ENCODE measurements at regions not wholly inside any gene's neighbourhood (a gene's known extent, or its start where the extent isn't known, plus 50 kb on each side); places are given as distances from the start of the nearest gene placed in this dataset.
"Not testable (repeated sequence)": the region's sequence is repeated elsewhere in the genome, so short reads cannot be mapped to it uniquely, and the experiment has no call there.

GRCh38 chr4:102397056-102397455, 51.8 kb upstream of the SLC39A8 start:
- H3K4me1 ChIP-seq (replicated peaks; ENCODE audit: insufficient read depth); H3K9me3 ChIP-seq (ENCODE audit: insufficient read depth, low read depth); H3K36me3 ChIP-seq (ENCODE audit: low read depth); H3K4me3 ChIP-seq; H3F3A ChIP-seq (ENCODE audit: insufficient read depth, low read depth); POLR2A ChIA-PET (ENCODE audit: unreplicated experiment); intact Hi-C loops (cut with micrococcal nuclease; ENCODE audit: unreplicated experiment); BruUV-seq (replicated peaks); CTCF ChIA-PET; H4K20me1 ChIP-seq (ENCODE audit: insufficient read depth); H3K4me2 ChIP-seq; DNase-seq; H3K79me2 ChIP-seq (ENCODE audit: low read depth); H3K27ac ChIP-seq; H2AFZ ChIP-seq; H3K9me2 ChIP-seq (ENCODE audit: insufficient read depth); H3K27me3 ChIP-seq (ENCODE audit: insufficient read depth, low read depth): not testable (repeated sequence)

GRCh38 chr4:102399021-102399420, 53.7 kb upstream of the SLC39A8 start:
- no peaks in the 10 kb centered on the region for H3K36me3 ChIP-seq (ENCODE audit: low read depth)
- H3K4me1 ChIP-seq (replicated peaks; ENCODE audit: insufficient read depth) = no peaks in the 10 kb centered on the region
- no peak overlapping the region for H3K27ac ChIP-seq
- ChIA-PET CTCF (interaction anchor here (0.6 kb wide), 1 partner anchor 9 kb away, joined by 3 read pairs; no protein-coding TSS in a partner anchor), POLR2A (ENCODE audit: unreplicated experiment) (no interaction called here)
- no peaks in the 10 kb centered on the region for H3K9me2 ChIP-seq (ENCODE audit: insufficient read depth)
- no peaks in the 10 kb centered on the region for H3K79me2 ChIP-seq (ENCODE audit: low read depth)
- no peaks in the 10 kb centered on the region for H3F3A ChIP-seq (ENCODE audit: insufficient read depth, low read depth)
- H3K4me2 ChIP-seq = no peak overlapping the region
- H3K4me3 ChIP-seq = no peak overlapping the region
- no peaks in the 10 kb centered on the region for H3K27me3 ChIP-seq (ENCODE audit: insufficient read depth, low read depth)
- no peaks in the 10 kb centered on the region for H4K20me1 ChIP-seq (ENCODE audit: insufficient read depth)
- TF ChIP-seq EZH2 (IDR thresholded peaks at IDR 0.05; ENCODE audit: low read depth) (no peak), CTCF (conservative IDR thresholded peaks at IDR 0.05) (no peak)
- no peak for DNase-seq
- H3K9me3 ChIP-seq (ENCODE audit: insufficient read depth, low read depth) = no peaks in the 10 kb centered on the region
- H2AFZ ChIP-seq = no peak overlapping the region
- BruUV-seq (replicated peaks) = no TSS peak
- intact Hi-C loops (cut with micrococcal nuclease; ENCODE audit: unreplicated experiment) = no loop called here

GRCh38 chr4:102400898-102401297, 55.6 kb upstream of the SLC39A8 start:
- TF ChIP-seq EZH2 (IDR thresholded peaks at IDR 0.05; ENCODE audit: low read depth) = no peak
- intact Hi-C loops (cut with micrococcal nuclease; ENCODE audit: unreplicated experiment) = no loop called here
- no peak overlapping the region for H3K4me3 ChIP-seq
- no peaks in the 10 kb centered on the region for H3K79me2 ChIP-seq (ENCODE audit: low read depth)
- no peak overlapping the region for H2AFZ ChIP-seq
- no peak overlapping the region for H3K4me2 ChIP-seq
- BruUV-seq (replicated peaks) = no TSS peak
- no peaks in the 10 kb centered on the region for H3K9me3 ChIP-seq (ENCODE audit: insufficient read depth, low read depth)
- no peaks in the 10 kb centered on the region for H3K27me3 ChIP-seq (ENCODE audit: insufficient read depth, low read depth)
- H3K36me3 ChIP-seq (ENCODE audit: low read depth) = no peaks in the 10 kb centered on the region
- no peaks in the 10 kb centered on the region for H3F3A ChIP-seq (ENCODE audit: insufficient read depth, low read depth)
- H4K20me1 ChIP-seq (ENCODE audit: insufficient read depth) = no peaks in the 10 kb centered on the region
- DNase-seq = no peak
- H3K27ac ChIP-seq = no peak overlapping the region
- no peaks in the 10 kb centered on the region for H3K4me1 ChIP-seq (replicated peaks; ENCODE audit: insufficient read depth)
- no peaks in the 10 kb centered on the region for H3K9me2 ChIP-seq (ENCODE audit: insufficient read depth)
- ChIA-PET CTCF (no interaction called here), POLR2A (ENCODE audit: unreplicated experiment) (no interaction called here)

GRCh38 chr4:102402223-102402622, 56.9 kb upstream of the SLC39A8 start:
- CTCF ChIA-PET = interaction anchor here (0.6 kb wide), 1 partner anchor 1292 kb away, joined by 3 read pairs; no protein-coding TSS in a partner anchor
- Histone ChIP-seq H3F3A (ENCODE audit: insufficient read depth, low read depth) (no peaks in the 10 kb centered on the region), H3K9me3 (ENCODE audit: insufficient read depth, low read depth) (no peaks in the 10 kb centered on the region), H3K27me3 (ENCODE audit: insufficient read depth, low read depth) (no peaks in the 10 kb centered on the region), H3K9me2 (ENCODE audit: insufficient read depth) (no peaks in the 10 kb centered on the region), H3K36me3 (ENCODE audit: low read depth) (no peaks in the 10 kb centered on the region), H3K27ac (no peak overlapping the region), H2AFZ (no peak overlapping the region), H3K4me2 (no peak overlapping the region), H3K79me2 (ENCODE audit: low read depth) (no peaks in the 10 kb centered on the region), H4K20me1 (ENCODE audit: insufficient read depth) (no peaks in the 10 kb centered on the region), H3K4me3 (no peak overlapping the region), H3K4me1 (replicated peaks; ENCODE audit: insufficient read depth) (no peaks in the 10 kb centered on the region)
- no peak for DNase-seq
- intact Hi-C loops (cut with micrococcal nuclease; ENCODE audit: unreplicated experiment) = no loop called here
- POLR2A ChIA-PET (ENCODE audit: unreplicated experiment) = no interaction called here
- BruUV-seq (replicated peaks) = no TSS peak
- no peak for TF ChIP-seq CTCF (conservative IDR thresholded peaks at IDR 0.05)
